GM13976 (cell line): ENCODE measurements at regions not wholly inside any gene's neighbourhood (a gene's known extent, or its start where the extent isn't known, plus 50 kb on each side); places are given as distances from the start of the nearest gene placed in this dataset.

ENCODE experiments used
- DNase-seq: peaks from one replicate; pipeline ENCODE4 v3.0.0; 2012; ENCODE audit warnings: low spot score
- in situ Hi-C: fragments of 300-500 bp; cut with MboI; formaldehyde crosslinking; loops from one replicate; pipeline ENCODE4 v1.12.0; 2022; ENCODE audit warnings: low sequenced_read_pairs, mixed read lengths, inconsistent platforms; ENCODE audit not compliant: unreplicated experiment
- TF ChIP-seq, protein P1 (sequence below): IDR thresholded peaks from 2 replicates; pipeline ENCODE4 v1.5.1; 2012; ENCODE audit warnings: borderline replicate concordance, mild to moderate bottlenecking; ENCODE audit not compliant: insufficient read depth; ENCODE audit errors: extremely low read depth, missing control alignments, control extremely low read depth

DNA sequence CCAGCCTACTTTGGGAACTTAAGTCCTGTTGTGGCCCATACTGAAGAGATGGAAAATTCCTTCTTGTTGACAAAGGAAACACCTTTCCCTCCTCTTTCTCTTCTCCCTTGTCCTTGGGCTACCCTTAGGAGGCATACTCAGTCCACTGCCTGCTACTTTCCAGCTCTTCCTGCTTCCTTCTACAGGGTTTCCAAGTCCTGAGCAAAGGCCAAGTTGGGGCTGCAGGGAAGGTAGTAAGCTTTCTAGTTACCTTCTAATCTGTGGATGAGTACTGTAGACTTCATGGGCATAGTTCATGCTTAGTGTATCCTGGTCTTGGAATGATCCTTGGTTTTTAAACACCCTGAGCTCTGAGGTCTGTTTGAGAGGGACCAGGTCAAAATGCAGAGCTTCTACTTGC lies 299.2 kb upstream of the MAF start:
- in situ Hi-C loops, result no loop called here
- no peak for DNase-seq
- TF ChIP-seq, protein P1, sequence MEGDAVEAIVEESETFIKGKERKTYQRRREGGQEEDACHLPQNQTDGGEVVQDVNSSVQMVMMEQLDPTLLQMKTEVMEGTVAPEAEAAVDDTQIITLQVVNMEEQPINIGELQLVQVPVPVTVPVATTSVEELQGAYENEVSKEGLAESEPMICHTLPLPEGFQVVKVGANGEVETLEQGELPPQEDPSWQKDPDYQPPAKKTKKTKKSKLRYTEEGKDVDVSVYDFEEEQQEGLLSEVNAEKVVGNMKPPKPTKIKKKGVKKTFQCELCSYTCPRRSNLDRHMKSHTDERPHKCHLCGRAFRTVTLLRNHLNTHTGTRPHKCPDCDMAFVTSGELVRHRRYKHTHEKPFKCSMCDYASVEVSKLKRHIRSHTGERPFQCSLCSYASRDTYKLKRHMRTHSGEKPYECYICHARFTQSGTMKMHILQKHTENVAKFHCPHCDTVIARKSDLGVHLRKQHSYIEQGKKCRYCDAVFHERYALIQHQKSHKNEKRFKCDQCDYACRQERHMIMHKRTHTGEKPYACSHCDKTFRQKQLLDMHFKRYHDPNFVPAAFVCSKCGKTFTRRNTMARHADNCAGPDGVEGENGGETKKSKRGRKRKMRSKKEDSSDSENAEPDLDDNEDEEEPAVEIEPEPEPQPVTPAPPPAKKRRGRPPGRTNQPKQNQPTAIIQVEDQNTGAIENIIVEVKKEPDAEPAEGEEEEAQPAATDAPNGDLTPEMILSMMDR, result no peak

DNA sequence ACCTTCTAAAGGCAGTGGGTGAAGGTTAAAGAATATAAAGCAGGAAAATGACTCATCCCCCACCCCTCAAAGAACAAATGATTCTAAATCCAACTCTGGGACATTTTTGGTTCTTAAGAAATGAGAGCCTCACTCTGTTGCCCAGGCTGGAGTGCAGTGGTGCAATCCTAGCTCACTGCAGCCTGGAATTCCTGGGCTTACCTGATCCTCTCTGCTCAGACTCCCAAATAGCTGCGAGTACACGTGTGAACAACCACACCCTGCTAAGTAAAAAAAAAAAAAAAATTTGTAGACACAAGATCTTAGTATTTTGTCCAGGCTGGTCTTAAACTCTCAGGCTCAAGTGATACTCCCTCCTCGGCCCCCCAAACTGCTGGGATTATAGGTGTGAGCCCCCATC lies 298.8 kb upstream of the MAF start:
- TF ChIP-seq, protein P1, result no peak

DNA sequence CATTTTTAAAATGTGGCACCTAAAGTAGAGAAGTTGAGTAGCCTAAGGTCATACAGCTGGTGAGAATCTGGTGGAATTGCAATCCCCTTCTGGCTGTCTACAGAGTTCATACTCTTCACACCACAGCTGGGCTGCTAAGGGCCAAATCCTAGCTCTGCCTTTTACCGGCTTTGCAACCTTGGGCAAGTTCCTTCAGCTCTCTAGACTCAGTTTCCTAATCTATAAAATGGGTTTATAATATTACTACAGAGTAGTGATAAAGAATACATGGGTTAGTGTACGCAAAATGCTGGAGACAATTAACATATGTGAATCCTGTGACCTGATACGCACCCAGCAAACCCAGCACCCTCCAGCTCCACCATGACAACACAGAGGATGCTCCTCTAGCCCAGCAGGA lies 298.2 kb upstream of the MAF start:
- TF ChIP-seq, protein P1, result no peak
- no peak for DNase-seq
- in situ Hi-C loops, result no loop called here

More for the DNA sequence above, 298.8 kb upstream of the MAF start:
- in situ Hi-C loops, result no loop called here
- DNase-seq, result no peak

DNA sequence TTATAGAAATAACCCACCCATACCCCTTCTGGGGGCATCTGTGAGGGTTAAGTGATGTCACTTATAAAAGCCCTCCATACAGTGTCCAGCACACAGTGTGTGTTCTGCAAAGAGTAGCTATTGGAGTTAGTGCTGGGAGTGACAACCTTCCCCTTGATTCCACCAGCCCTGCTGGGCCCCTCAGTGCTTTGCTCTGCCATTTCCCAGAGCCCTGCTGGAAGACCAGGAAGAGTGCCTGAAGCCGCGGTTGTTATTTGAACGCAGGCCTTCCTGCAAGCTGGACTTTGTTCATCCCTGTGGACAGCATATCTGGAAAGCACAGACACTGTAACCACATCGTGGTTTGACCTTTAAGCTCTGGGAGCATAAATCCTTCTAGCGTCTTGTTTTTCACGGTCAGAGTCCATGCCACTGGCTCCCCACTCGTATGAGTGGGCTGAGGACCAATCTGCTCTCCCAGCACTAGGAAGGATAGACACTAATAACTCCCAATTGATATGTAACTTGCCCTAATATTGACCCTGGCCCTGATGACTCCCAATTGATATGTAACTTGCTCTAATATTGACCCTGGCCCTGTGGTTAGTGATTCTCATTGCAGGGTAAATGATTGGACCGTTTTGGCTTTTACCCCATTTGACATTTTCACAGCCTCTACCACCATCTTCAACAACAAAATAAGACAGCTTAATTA lies 297.1 kb upstream of the MAF start:
- in situ Hi-C loops, result no loop called here
- DNase-seq, result no peak
- TF ChIP-seq, protein P1, result no peak

DNA sequence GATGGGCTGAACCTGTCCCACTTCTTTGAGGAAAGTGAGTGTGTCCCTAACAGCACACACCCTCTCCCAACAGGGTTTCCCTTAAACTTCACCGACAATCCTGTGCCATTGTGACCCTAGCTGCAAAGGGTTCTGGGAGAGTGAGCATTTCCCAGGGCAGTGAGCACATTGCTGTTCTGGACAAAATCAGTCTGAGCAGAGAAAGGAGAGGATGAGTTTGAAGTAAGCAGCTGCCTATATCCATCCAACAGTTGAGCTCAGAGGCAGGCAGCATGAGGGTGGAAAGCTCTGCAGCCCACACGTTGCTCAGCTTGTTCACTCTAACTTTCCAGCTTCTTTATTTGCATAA lies 296.5 kb upstream of the MAF start:
- in situ Hi-C loops, result no loop called here
- TF ChIP-seq, protein P1, result no peak
- no peak for DNase-seq

DNA sequence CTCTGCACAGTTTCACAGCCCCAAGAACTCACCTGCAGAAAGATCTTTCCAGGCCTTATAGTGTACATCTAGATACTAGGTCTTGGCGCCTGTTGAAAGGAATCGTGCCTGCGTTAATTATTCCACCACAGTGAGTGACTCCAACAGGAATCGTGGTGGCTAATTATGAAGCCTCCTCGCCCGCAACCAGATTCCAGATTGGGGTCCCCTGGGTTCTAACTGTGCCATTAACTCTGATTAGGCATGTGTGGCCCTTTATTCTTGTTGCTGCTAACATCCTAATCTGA lies 295.3 kb upstream of the MAF start:
- in situ Hi-C loops, result no loop called here

More for the DNA sequence above, 295.3 kb upstream of the MAF start:
- DNase-seq, result no peak
- TF ChIP-seq, protein P1, result no peak
